ENCODE measurements at regions not wholly inside any gene's neighbourhood (a gene's known extent, or its start where the extent isn't known, plus 50 kb on each side); places are given as distances from the start of the nearest gene placed in this dataset.
"Not testable (repeated sequence)": the region's sequence is repeated elsewhere in the genome, so short reads cannot be mapped to it uniquely, and the experiment has no call there.

- DNase-seq (ENCODE audit: low read depth): not testable (repeated sequence)
Observed at GRCh38 chr14:28252124-28252523, 514.5 kb upstream of the FOXG1 start.

- DNase-seq (ENCODE audit: low read depth): no peak
Observed at GRCh38 chr14:28254768-28255167, 511.8 kb upstream of the FOXG1 start.

- DNase-seq (ENCODE audit: low read depth): no peak
Observed at GRCh38 chr14:28264306-28264705, 502.3 kb upstream of the FOXG1 start.

- no peak for DNase-seq (ENCODE audit: low read depth)
Observed at GRCh38 chr14:28272270-28272669, 494.3 kb upstream of the FOXG1 start.

- no peak for DNase-seq (ENCODE audit: low read depth)
Observed at GRCh38 chr14:28280530-28280929, 486.1 kb upstream of the FOXG1 start.

GRCh38 chr14:28280997-28281598 is 485.5 kb upstream of the FOXG1 start:
- no peak for DNase-seq (ENCODE audit: low read depth)

- DNase-seq (ENCODE audit: low read depth): no peak
Observed at GRCh38 chr14:28284546-28285300, 481.9 kb upstream of the FOXG1 start.

GRCh38 chr14:28294834-28295440 is 471.6 kb upstream of the FOXG1 start:
- no peak for DNase-seq (ENCODE audit: low read depth)

- no peak for DNase-seq (ENCODE audit: low read depth)
Observed at GRCh38 chr14:28297559-28297958, 469.0 kb upstream of the FOXG1 start.

GRCh38 chr14:28298156-28298555 is 468.4 kb upstream of the FOXG1 start:
- no peak for DNase-seq (ENCODE audit: low read depth)

GRCh38 chr14:28299227-28299626 is 467.4 kb upstream of the FOXG1 start:
- DNase-seq (ENCODE audit: low read depth): no peak

GRCh38 chr14:28300356-28300755 is 466.2 kb upstream of the FOXG1 start:
- DNase-seq (ENCODE audit: low read depth): no peak

GRCh38 chr14:28301179-28301578 is 465.4 kb upstream of the FOXG1 start:
- no peak for DNase-seq (ENCODE audit: low read depth)

GRCh38 chr14:28303248-28303647 is 463.3 kb upstream of the FOXG1 start:
- DNase-seq (ENCODE audit: low read depth): no peak

- DNase-seq (ENCODE audit: low read depth): no peak
Observed at GRCh38 chr14:28305938-28306337, 460.6 kb upstream of the FOXG1 start.

- DNase-seq (ENCODE audit: low read depth): no peak
Observed at GRCh38 chr14:28307506-28307905, 459.1 kb upstream of the FOXG1 start.

- DNase-seq (ENCODE audit: low read depth): no peak
Observed at GRCh38 chr14:28308734-28309133, 457.9 kb upstream of the FOXG1 start.

GRCh38 chr14:28317890-28318675 is 448.5 kb upstream of the FOXG1 start:
- DNase-seq (ENCODE audit: low read depth): not testable (repeated sequence)

- no peak for DNase-seq (ENCODE audit: low read depth)
Observed at GRCh38 chr14:28321475-28322244, 444.9 kb upstream of the FOXG1 start.

GRCh38 chr14:28323366-28323765 is 443.2 kb upstream of the FOXG1 start:
- DNase-seq (ENCODE audit: low read depth): no peak

- no peak for DNase-seq (ENCODE audit: low read depth)
Observed at GRCh38 chr14:28323951-28324741, 442.4 kb upstream of the FOXG1 start.
